Brain pericyte (primary cell): ENCODE measurements at regions not wholly inside any gene's neighbourhood (a gene's known extent, or its start where the extent isn't known, plus 50 kb on each side); places are given as distances from the start of the nearest gene placed in this dataset.

Experiments used
- DNase-seq: peaks from one replicate; pipeline ENCODE4 v3.0.0-alpha.2; 2012; ENCODE audit warnings: low read depth, low spot score

DNA sequence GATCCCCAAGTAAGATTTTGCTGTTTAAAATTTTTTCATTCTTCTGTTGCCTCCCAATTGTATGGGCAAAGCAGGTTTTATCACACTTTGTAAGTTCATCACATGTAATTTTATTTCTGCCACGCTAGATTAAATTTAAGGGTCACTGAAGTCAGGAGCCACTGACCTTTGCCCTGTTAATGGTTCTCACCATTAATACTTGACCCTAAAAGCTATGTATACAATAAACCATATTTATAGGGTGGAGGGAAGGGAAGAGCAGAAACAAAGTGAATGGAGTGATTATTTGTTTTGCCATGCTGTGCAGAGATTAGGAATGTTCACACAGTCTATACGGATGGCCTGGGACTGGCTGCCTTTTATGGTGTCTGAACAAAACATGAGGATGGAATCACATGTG lies 186.7 kb downstream of the BMP2 start:
- no peak for DNase-seq

DNA sequence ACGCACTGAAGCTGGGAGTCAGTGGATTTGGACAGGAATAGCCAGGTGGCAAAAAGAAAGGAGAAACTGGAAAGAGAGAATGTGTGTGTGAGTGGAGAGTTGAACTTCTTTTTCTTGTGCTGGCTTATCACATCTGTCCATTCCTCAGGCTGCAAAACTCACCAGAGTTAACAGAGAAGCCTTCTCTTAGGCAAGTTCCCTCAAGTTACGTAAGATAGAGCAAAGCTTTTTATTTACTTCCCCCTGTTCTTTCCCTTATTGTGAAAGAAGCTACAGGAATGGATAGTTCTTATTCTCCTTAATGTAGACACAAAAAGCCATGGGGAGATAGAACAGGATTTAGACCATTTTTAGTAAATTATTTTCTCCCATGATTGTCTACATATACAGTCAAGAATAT lies 188.6 kb downstream of the BMP2 start:
- DNase-seq, result no peak

DNA sequence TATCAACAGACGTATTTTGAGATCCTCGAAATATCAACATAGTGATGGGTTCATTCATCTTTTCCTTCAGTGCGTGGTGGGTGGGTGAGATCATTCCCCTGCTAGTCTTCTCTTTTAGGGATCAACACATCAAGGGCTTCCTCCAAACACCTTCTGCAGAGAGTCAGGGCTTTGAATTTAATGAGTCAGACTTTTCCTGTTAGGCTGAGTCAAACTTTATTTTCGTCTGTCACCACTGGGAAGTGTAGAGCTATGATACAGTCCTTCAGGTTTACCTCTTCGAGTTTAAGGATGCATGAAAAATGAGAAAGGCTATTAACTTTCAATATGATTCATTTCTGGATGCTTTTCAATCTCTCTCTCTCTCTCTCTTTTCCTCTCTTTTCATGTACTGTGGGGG lies 189.1 kb downstream of the BMP2 start:
- DNase-seq, result no peak

DNA sequence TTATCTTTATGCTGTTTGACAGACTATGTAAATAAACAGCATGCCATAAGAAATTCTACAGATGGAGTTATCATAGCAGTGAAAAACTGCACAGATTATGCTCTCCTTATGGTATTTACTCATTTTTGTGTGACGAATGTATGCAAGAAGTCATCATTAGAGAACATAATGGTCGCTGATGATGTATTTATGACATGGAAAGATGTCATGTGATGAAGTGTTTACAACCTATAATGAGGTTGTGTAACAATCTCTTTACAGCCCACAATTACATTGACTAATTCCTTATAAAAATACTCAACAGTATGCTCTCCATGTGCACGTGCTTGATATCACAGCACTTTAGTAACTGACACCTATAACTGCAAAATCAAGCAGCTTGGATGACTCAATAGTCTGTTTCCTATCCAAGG lies 192.4 kb downstream of the BMP2 start:
- no peak for DNase-seq

DNA sequence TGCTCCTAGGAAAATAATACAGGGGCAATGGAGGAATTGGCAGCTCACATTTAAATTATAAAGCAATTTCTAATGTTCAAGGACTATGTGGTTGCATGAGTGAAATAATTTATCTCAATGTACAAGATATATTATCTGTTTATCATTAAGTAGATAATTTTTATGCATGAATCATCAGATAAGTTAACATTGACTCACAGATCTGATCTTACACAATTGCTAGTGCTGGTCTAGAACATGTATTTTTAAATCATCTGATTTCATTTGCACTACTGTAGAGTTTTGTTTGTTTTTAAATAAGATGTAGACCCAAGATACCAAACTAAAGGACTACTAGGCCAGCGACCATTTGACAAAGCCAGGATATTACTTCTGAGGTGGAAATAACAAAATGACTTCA lies 199.2 kb downstream of the BMP2 start:
- no peak for DNase-seq

DNA sequence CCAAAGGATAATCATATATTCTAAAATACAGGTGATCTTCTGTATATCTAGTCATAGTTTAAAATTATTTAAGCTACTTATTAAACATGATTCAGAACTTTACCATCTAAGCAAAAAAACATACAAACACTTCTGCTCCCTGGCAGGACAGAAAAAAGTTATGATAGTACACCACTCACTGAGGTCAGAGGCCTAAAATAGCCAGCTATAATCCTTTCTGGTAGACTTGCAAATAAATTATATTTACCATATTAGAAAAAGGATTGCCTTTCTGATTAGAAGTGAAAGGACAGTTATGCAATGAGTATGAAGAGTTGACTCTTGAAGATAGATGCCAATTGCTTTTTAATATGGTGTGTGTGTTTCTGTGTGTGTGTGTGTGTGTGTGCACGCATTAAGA lies 207.4 kb downstream of the BMP2 start:
- no peak for DNase-seq

DNA sequence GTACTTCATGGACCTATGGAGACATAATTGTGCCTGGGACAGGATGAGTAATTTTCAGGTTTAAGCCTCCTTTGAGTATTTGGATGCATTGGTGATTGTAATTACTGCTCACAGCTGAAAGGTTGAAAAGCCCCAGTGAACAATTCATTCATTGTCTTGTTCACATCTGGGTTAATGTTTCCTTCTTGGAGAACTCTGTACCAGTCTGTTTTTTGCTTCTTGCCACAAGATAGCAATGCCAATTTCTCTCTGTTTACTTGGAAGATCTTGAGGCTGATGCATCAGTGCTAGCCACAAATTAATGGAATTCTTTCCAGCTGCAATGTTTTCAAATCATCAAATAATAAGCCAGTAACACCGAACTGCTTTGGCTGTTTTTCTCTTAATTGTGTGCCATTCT lies 207.8 kb downstream of the BMP2 start:
- DNase-seq, result no peak

DNA sequence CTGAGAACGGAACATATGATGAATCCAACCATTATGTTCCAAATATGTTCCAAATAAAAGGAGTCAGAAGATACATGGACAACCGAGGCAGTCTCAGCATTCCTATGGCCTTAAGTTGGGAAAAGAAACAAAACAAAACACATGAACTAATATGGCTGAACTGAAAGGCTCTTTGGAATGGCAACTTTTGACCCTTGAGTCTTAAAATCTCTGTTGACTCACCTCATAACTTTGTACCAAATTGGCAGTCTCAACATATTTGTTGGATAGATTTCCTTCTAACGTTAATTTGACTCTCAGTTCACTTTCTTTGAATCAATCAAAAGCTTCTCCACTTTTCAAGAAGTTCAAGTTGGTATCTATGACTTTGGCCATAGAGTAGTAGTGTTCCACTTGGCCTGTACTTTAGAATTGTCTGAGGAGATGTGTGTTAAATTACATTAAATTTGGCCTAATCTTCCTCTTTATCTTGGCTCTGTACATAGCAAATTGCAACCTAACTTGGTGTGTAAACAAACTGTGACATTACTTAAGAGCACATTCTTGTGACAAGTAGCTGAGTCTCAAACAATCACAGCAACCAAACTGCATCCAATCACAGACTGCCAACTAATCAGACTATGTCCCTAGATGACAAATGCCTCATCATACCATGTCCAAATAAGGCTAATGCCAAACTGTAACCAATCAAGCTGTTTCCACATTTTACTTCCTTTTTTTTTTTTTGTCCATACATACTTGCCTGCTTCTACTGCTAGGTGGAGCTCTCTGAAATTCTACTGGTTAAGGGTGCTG lies 208.8 kb downstream of the BMP2 start:
- DNase-seq, result no peak

DNA sequence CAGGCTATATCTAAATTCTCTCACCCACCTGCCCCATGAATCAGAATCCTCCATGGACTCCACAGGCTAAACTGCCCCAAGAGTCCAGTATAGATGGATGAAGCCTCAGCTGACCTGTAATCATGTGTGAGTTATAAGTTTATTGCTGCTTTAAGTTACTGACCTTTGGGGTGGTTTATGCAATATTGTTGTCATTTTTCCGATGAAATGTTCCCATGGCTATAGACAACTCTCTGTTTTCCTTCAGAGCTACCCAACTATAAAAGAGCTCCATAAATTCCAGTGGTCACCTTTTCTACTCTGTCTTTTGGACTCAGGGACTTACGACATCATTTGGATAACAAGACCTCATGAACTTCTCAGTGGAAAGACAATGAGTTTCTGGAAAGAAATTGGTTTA lies 212.1 kb downstream of the BMP2 start:
- DNase-seq, result no peak

DNA sequence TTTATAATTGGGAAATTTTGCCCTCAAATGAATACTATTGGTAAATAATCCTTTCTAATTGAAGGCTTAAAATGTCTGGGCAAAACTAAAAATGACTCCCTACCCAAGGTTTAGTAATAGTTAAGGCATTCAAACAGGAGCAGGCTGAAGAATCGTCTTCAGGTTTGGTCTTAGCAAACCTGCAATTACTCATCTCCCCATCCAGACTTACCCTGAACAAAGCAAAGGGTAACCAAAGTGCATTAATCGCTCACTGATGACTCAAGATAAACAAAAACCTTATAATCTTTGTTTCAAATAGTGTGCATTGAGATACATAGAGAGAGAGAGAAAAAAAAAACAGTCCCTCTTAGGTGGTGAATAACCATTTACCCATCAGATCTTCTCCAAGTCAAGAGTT lies 225.5 kb downstream of the BMP2 start:
- no peak for DNase-seq

DNA sequence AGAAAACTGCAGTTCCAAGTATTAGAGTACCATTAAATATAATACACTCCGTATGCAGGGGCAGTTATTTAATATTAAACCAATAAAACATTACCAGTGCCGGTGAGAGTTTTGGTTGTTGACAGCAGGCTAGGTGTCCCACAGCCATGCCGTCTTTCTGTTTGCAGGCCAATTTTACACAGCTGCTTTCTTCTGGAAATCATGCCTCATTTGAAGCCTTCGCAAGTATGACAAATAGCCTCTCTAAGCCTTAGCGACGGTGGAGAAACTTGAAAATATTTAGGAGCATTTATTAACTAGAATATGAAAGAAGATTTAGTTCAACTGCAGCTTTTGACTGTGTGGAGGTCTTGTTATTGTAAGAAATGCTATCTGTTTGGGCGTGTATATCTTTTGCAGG lies 226.0 kb downstream of the BMP2 start:
- DNase-seq, result no peak

DNA sequence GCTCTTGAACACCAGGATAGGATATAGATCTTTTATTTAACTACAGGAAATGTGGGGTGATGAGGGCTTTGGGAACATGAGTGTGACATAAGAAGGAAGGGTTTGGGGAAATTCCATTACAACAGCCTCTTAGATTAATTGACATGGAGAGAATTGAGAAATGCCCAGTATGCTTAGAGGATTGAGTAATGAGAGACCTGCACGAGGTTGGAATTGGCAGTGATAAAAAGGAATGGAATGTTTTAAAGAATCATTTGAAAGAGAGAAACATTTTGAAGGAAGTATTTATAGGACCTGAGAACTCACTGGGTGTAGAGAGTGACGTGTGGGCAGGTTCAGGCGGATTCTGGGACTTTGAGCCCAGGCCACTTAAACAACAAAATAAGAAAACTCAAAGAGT lies 227.0 kb downstream of the BMP2 start:
- no peak for DNase-seq

DNA sequence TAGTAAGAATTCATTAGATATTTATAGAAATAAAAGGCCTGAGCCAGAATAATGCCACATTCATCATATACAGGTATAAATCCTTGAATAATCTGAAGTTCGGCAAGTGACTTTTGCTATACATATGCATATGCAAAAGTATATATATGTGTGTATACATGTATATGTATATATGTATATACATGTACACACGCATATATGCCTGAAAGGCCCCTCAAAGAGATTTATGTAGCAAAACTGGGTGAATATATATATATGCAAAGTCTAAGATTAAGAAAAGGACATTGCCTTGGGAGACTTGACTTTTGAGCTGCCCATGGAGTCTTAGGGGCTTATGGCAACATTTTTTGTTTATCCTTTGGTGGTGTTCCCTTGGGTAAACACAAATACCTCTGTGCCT lies 231.4 kb downstream of the BMP2 start:
- no peak for DNase-seq

DNA sequence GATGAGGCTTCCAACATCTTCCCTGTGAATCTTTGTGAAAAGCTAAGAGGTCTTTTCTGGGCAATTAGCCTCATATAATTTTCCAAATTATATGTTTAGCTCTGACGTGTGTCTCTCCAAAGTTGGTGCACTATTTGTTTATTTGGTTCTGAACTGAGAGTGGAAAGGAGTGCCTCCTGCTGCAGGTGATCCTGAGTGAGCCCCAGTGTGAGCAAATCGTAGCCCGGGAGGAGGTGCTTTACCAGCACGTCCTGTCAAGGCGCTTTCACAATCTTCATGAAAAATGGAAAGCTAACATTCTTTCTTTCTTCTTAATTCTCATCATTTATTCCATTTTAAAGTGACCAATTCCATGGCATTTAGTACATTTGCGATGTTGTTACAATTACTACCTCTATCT lies 231.9 kb downstream of the BMP2 start:
- no peak for DNase-seq

DNA sequence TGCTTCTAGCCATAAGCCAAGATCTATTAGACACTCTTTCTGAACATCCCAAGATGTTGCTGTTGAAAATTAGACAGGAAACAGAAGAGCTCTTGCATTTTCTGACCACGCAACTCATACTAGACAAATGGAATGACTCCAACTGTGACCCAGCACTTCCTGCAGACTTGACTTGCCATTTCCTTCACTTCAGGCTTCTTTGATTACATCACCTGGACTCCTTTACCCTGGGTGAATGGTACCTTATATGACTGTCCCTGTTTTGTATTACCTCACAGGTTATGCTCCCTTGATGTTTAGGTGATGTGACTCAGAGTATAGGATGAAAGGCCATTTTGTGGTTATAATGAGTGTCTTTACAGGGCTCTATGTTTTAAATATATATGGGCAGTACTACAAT lies 236.1 kb downstream of the BMP2 start:
- no peak for DNase-seq

DNA sequence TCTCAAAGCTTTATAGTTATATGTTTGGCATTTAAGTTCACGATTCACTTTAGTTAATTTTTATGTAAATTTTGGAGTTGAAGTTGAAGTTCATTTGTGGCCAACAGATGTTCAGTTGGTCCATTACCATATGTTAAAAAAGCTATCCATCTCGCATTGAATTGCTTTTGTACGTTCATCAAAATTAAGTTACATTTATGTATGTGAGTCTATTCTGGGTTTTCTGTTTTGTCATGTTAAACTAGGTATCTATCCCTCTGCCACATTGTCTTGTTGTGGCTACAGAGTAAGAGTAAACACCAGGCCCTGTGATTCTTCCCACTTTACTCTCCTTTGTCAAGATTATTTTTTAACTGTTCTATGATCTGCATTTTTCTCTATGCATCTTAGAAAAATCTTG lies 237.3 kb downstream of the BMP2 start:
- no peak for DNase-seq

DNA sequence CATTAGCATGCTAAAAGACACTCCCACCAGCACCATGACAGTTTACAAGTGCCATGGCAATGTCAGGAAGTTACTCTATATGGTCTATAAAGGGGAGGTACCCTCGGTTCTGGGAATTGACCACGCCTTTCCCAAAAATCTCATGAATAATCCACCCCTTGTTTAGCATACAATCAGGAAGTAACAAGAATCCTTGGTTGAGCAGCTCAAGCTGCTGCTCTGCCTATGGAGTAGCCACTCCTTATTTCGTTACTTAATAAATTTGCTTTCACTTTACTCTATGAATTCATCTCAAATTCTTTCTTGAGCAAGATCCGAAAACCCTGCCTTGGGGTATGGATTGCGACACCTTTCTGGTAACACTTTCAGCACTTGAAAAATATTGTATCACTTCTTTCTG lies 243.0 kb downstream of the BMP2 start:
- DNase-seq, result no peak

DNA sequence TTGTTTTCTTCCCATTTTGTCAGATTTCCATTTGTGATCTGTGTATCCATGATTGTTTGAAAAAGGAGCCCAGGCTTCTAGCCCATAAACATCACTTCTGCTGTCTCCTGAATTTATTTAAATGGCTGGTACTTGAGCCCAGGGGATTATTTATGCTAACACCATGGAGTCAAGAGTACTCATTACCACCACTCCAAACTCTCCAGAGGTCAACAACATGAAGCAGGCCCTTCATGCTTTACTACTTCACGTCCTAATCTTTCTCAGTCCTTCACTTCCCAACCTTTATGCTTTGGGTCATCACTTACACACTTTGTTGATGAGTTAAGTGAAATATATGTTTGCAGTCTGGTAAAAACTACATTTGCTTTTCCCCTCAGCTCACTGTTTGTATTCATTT lies 247.8 kb downstream of the BMP2 start:
- DNase-seq, result no peak

DNA sequence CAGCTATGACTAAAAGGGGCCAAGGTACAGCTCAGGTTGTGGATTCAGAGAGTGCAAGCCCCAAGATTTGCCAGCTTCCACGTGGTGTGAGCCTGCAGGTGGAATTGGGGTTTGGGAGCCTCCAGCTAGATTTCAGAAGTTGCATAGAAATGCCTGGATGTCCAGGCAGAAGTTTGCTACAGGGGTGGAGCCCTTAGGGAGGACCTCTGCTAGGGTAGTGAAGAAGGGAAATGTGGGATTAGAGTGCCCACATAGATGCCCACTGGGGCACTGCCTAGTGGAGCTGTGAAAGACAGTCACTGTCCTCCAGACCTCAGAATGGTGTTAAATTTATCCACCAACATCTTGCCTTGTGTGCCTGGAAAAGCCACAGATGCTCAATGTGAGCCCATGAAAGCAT lies 255.1 kb downstream of the BMP2 start:
- no peak for DNase-seq

DNA sequence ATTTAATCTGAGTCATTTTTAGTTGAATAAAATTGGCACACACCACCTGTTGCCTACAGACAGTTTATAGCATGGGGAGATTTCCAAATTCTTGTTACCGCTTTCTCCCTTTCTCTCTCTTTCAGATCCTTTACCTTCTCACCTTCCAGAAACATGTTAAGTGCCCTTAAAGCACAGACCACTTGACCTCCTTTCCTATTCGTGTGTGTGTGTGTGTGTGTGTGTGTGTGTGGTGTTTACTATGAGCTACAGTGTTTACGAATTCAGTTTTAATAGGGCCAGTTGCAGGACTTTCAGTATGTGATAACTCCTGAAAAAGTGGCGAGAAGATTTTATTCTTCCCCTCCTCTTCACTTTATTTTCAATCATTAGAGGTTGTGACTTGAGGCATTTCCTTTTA lies 258.1 kb downstream of the BMP2 start:
- no peak for DNase-seq

DNA sequence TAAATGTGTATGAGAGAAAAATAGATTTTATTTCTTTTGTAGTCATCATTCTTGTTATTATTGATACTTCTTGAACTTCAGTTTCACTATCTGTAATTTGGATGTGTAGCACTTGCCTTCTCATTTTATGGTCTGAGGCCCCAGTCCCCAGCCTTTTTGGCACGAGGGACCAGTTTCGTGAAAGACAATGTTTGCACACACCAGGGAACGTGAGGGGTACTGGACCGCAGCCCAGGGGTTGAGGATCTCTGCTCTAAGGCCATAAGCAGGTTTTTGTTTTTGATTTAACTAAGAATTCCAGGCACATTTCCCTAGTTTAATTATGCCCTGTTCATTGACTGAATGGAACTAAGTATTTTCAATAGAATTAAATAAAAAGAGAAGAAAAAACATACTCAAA lies 261.5 kb downstream of the BMP2 start:
- no peak for DNase-seq

DNA sequence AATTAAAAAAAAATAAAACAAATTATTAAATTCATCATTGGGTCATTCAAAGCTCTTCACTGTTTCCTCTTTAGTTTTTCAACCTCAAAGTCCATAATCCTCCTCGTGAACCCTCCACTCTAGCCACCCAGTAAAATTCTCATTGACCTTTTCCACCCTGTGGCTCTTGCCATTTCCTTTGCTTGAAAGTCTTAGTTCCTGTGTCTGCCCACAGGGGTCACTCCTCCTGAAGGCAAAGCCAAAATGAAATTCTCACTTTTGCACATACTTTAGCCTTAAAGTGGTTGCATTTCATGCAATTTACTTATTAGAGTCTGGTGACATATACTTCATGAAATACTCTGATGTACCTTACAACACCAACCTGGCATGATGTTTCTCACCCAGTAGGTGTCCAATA lies 263.7 kb downstream of the BMP2 start:
- DNase-seq, result no peak

DNA sequence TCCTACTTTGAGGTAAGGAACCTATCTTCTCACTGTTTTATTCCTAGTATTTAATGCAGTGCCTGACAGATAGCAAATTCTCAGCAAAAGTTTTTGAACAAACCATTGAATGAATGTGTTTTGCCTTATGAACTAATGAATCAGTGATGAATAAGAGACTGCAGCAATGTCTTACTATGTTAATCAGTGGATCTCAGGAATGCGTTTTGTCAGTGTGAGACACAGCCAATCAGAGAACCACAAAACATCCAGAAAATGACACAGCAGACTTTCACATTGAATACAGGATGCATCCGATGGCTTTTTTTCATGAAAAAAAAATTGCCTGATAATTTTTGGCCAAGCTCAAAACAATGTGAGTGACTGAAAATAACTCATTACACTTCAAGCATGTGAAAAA lies 270.5 kb downstream of the BMP2 start:
- DNase-seq, result no peak

DNA sequence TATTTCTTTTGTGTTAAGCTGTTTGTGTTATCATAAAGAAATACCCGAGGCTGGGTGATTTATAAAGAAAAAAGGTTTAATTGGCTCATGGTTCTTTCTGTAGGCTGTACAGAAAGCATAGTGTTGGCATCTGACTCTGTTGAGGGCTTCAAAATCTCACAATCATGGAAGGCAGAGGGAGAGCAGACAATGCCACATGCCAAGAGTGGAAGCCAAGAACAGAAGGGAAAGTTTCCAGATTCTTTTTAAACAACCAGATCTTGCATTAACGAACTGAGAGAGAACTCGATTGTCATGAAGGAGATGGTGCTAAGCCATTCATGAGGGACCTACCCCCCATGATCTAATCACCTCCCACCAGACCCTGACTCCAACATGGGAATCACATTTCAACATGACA lies 290.1 kb downstream of the BMP2 start:
- no peak for DNase-seq
